H7 (cell line): ENCODE measurements at regions not wholly inside any gene's neighbourhood (a gene's known extent, or its start where the extent isn't known, plus 50 kb on each side); places are given as distances from the start of the nearest gene placed in this dataset.

Experiments
- DNase-seq: peaks from one replicate; pipeline ENCODE4 v3.0.0; 2012
- H3K27me3 ChIP-seq: 2 replicates; pipeline ENCODE4 v1.6.0; 2011; ENCODE audit warnings: mild to moderate bottlenecking, low read length; ENCODE audit not compliant: control insufficient read depth, insufficient read depth
- H3K36me3 ChIP-seq: replicated peaks from 2 replicates; pipeline ENCODE4 v1.5.1; 2011; ENCODE audit warnings: low read length; ENCODE audit not compliant: control insufficient read depth, insufficient read depth
- H3K4me3 ChIP-seq: 2 replicates; pipeline ENCODE4 v1.5.1; 2011; ENCODE audit warnings: low read depth, mild to moderate bottlenecking, control low read depth, low read length, moderate library complexity; ENCODE audit not compliant: insufficient read depth

DNA sequence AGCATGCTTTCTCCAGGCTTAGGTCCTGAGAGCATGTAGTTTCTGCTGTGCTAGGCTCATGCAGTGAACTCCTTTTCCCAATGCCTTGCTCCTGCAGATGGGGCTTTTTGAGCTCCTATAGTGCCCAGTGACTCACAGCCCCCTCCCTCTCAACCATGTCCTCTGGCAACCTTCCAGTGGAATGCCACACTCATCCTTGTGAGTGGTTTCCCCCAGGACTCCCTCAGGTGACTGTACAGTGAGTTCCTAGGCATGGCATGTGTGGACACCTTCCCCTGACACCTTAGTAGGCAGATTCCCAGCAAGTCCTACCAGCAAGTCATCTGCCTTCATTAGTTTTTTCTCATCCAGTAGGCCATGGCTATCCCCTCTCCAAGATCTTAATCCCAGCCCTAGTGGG is 72.4 kb upstream of the CXCL14 start:
- H3K27me3 ChIP-seq: no peaks in the 10 kb centered on the region
- H3K4me3 ChIP-seq: no peak overlapping the region
- DNase-seq: no peak

DNA sequence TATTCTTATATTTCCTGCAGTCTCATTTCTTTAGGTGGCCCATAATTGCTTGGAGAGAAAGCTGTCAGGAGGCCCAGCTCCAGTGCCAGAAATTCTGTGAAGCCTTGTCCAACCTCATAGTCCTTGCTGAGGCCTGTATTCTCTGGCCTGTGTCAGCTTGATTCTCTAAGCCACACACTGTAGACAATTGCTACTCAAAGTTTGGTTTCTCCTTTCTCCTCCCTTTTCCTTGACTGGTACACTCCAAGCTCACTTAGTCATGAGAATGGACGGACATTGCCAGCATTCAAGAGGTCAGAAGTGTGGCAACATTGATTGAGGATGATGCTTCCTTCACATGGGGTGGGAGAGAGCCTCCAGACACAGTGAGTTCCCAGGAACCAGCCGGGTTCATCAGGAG is 71.3 kb upstream of the CXCL14 start:
- Histone ChIP-seq H3K27me3 (no peaks in the 10 kb centered on the region), H3K4me3 (no peak overlapping the region), H3K36me3 (no peaks in the 10 kb centered on the region)
- DNase-seq: no peak

More for the DNA sequence above, 72.4 kb upstream of the CXCL14 start:
- H3K36me3 ChIP-seq: no peaks in the 10 kb centered on the region

DNA sequence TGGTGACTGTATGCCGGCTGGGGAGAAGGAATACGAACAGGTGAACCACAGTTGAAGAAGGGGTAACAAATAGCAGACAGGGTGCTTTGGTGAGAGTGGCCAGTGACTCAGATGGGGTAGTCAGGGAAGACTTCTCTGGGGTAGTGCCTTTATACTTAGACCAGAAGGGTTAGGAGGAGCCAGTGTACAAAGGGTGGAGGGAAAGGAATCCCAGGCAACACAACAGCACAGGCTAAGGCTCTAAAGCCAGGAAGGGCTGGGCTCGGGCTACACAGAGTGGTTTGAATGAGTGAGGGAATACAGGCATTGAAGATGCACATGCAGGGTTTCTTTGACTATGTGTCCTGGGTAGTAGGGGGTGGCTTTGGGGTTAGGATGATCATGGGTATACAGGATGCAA is 70.6 kb upstream of the CXCL14 start:
- no peaks in the 10 kb centered on the region for H3K36me3 ChIP-seq
- H3K27me3 ChIP-seq: no peaks in the 10 kb centered on the region
- no peak overlapping the region for H3K4me3 ChIP-seq
- no peak for DNase-seq

DNA sequence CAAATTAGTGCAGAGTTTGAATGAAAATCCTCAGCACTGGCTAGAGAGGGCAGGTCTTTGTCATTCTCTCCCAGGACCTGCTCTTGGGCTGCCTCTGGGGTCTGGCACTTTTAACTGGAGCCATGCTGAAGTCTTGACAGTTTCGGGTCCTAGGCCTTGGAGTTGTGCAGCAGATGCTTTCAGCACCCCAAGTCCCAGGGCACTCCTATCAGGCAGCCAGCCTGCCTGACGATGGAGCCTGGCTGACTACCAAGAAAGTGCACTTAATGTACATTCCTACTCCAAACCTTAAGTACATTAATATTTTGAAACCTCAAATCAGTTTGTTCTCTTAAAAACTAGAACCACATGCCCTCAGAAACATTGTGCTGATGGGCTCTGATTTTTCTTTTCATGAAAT is 69.3 kb upstream of the CXCL14 start:
- H3K36me3 ChIP-seq: no peaks in the 10 kb centered on the region
- H3K27me3 ChIP-seq: no peaks in the 10 kb centered on the region
- DNase-seq: no peak
- H3K4me3 ChIP-seq: no peak overlapping the region

DNA sequence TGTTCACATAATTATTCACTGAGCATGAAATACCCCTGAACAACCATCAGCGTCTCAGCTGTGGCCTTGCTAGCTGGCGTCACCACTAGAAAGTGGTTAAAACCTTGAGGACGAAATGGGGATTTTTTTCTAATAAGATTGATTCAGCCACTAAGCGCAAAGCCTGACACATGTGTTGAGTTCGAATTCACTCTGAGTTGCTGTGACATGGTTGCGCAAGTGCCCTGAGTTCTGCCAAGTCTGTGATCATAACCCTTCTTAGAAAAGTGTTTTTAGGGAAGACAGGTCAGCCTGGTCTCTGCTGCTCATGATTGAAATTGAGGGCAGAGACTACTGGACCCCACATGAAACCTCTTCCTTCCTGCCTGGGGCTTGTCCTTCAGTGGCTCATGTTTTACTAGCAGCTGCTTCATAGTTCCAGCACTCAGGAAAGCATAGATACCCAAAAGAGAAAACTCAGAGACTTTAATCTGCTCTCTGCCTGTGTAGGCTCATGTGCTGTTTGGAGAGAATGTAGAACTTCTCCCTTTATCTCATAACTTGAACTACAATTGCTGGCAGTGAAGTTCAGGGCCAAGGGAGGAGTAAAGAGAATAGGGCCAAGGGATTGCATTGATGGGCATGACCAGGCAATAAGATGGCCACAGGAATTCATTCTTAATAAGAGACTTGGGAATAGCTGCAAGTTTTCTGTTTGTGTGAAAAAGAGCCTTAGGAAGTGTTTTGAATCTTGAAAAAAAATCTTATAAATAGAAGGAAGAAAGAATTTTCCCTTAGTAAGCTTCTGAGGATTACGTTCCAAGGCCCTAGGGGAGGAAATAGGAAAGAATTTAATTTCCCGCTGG is 66.8 kb upstream of the CXCL14 start:
- no peaks in the 10 kb centered on the region for H3K36me3 ChIP-seq

DNA sequence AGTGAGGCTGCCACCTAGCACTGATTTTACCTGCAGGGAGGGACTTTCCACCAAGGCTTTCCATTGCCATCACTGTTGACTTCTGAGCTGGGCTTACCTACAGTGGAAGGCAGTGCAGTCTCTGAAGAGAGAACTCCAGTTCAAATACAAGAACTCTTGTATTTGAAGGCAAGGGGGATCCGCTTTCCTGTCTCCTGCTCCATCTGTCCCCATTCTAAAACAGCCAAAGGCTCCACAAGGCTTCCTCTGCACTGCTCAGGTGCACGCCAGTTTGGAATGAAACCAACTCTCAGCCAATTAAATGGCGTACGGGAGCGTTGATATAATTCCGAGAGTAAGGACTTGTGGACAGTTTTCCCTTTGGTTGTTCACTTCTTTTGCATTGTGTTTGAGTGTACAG is 66.0 kb upstream of the CXCL14 start:
- DNase-seq: no peak
- H3K27me3 ChIP-seq: no peaks in the 10 kb centered on the region
- H3K36me3 ChIP-seq: no peaks in the 10 kb centered on the region
- H3K4me3 ChIP-seq: no peak overlapping the region

More for the DNA sequence above, 66.8 kb upstream of the CXCL14 start:
- no peak overlapping the region for H3K4me3 ChIP-seq
- no peak for DNase-seq
- no peaks in the 10 kb centered on the region for H3K27me3 ChIP-seq

DNA sequence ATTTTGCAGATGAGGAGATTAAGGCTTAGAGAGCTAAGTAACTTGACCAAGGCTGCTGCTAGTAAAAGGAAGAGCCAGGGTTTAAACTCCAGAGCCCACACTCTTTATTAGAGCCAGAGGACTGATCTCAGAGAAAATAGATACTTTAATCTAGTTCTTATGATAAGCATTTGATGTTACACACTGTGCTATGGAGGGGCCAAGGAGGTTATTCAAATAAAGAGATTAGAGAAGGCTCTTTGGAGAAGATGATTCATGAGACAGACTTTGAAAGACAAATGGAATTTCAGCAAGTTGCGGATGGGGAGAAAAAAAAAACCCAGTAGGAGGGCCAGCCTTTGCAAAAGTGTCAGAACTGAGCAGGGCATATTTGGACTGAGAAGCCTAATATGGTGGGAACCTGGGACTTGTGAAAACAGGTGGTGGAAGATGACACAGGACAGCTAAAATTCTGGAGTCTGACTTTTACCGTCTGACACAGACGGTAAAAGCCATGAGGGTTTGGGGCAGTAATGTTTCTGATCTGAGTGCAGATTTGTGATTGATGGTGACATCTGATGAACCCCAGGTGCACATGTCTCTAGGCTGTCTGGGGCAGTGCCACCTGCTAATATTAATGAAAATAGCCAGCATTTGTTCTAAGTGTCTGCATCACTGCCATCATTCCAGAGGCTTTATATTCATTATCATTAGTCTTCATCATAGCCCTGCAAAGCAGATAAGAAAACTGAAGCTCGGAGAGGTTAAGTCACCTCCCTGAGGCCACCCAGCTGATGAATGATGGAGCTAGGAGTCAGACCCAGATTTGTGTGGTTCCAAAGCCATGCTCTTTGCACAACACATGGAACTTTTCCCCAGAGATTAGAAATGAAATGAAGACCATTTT is 65.3 kb upstream of the CXCL14 start:
- Histone ChIP-seq H3K4me3 (no peak overlapping the region), H3K36me3 (no peaks in the 10 kb centered on the region), H3K27me3 (no peaks in the 10 kb centered on the region)
- no peak for DNase-seq

DNA sequence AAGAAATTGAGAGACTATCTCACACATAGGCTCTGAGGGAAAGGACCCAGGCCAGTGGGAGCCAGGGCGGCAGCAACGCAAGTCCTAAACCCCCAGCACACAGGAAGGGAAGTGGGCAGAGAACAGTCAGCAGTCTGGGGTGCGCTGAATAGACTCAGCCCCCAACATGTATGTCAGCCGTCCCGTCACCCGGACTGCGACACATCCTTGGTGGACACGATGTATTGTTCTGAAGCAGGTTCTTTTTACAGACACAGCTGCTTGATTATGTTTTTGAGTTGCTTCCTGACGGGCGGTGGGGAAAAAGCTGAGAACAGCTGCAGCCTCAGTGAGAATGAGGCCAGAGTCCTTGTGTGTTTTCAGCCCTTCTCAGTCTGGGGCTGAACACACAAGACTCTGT is 64.1 kb upstream of the CXCL14 start:
- Histone ChIP-seq H3K4me3 (no peak overlapping the region), H3K36me3 (no peaks in the 10 kb centered on the region), H3K27me3 (no peaks in the 10 kb centered on the region)
- DNase-seq: no peak

DNA sequence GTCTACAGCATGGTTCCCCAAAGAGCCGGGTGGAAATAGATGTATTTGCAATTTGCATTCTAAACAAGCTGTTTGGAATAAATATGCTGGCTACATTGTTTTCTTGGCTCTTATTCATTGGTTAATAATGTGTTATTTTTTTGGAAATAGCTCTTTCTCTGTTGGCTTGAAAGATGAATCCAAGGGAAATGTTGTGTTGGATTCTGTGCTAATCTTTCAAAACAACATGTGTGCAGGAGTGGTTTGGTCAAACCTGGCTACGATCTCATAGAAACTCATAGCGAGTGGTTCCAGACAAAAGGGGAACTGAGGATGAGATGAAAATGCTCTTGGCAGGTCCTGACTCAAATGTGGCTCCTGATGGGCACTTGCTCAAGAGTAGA is 63.7 kb upstream of the CXCL14 start:
- Histone ChIP-seq H3K4me3 (no peak overlapping the region), H3K36me3 (no peaks in the 10 kb centered on the region), H3K27me3 (no peaks in the 10 kb centered on the region)
- DNase-seq: no peak

DNA sequence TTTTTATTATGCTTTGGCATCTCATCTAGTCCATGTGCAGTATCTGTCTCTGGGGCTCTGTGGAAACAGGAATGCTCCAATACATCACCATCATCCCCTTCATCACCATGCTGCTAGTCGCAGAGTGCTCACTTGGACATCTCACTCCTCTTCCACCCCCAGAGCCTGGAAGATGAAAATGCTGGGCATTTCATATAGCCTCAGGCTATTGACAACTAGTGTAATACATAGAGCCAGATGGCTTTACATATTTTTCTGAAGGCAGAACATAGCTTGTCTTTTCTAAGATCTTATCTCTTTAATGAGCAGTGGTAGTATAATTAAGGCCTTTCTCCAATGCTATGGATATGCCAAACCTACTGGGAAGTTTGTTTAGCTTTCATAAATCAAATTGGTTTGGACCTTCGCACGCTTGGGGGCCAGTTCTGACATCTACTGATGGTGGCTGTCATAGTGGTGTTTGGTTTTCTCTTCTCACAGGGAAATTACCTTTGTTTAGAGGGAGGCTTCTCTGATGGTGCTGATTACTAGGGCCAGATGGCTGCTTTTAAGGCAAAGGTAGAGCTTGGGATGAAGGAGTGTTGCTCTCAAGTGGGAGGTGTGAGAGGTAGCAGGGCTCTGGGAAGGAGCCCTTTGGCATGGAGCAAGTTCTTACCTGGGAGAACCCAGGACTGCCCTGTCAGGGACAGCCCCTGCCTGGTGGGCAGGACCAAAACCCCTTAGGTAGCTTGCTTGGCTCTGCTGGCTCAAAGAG is 63.1 kb upstream of the CXCL14 start:
- no peaks in the 10 kb centered on the region for H3K36me3 ChIP-seq
- H3K4me3 ChIP-seq: no peak overlapping the region
- DNase-seq: no peak
- no peaks in the 10 kb centered on the region for H3K27me3 ChIP-seq

DNA sequence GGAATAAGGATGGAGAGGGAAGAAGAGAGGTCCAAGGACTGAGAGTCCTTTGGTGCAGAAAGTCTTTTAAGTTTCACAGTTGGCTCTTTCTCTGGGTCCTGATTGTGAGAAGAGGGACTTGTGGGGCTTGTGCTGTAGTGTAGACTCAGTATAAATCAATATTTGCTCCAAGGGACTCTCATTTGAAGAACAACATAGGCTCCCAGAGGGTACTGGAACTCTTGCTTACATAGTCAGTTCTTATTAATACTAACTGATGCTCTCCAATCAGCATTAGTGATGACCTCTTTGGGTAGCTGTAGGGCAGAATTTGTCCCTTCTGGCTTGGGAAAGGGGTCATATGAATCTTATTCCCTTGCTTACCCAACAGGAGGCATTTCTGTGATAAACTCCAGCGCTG is 62.5 kb upstream of the CXCL14 start:
- Histone ChIP-seq H3K27me3 (no peaks in the 10 kb centered on the region), H3K36me3 (no peaks in the 10 kb centered on the region), H3K4me3 (no peak overlapping the region)
- DNase-seq: no peak

DNA sequence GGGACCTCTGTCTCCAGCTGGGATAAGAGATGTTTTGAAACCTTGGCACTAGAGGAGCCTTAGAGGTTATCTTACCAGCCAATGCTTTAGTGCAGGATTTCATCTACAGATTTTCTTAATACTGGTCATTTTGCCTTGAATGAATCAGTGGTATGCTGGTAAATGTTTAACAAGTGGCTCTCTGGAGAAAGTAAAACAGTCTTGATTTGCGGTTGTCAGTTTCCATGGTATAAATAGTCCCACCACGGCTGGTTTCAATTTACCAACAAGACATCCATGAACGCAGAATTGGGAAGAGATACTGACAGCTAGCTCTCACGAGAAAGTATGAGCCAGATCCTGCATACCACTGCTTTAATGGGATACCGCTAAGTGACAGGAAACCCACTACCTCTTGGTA is 56.7 kb upstream of the CXCL14 start:
- H3K27me3 ChIP-seq: no peaks in the 10 kb centered on the region
- no peak for DNase-seq
- H3K36me3 ChIP-seq: no peaks in the 10 kb centered on the region
- H3K4me3 ChIP-seq: no peak overlapping the region

DNA sequence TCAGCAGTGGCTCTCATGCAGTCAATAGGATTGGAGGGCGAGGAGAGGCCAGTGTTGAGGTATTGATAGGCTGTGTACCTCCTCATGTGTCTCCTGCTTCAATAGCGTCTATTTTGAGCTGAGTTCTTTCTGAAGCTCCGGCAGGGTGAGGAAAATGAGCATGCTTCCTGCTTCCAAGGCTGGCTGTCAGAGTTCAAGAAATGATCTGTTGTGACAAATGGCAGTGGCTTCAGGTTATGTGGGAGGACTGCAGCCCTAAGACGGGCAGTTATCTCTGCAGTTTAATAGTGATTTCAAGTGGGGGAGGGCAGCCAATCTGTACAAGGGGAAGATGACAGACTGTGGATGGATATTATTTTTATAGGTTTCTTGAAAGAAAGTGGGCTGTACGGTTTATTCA is 54.0 kb upstream of the CXCL14 start:
- H3K27me3 ChIP-seq: no peaks in the 10 kb centered on the region
- H3K36me3 ChIP-seq: no peaks in the 10 kb centered on the region
- no peak overlapping the region for H3K4me3 ChIP-seq
- DNase-seq: no peak

DNA sequence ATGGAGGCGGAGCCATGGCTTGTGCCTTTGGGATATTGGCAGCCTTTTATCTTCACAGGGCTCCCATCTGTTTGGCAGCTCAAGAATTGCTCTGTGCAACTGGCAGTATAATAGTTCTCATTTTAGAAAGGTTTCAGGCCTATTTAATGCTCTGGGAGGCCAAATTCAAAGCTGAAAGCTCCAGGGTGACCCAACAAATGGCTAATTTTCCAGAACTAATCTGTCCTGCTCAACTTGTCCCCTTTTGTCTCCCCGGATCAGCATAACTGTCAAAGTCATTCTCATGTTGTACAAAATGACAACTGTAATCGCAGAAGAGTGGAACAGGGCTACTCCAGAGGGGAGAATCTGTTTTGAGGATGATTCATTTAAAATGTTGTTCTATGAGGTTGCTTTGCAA is 52.6 kb upstream of the CXCL14 start:
- DNase-seq: no peak
- H3K27me3 ChIP-seq: no peaks in the 10 kb centered on the region; the same call in 1 of the 2 replicates
- H3K36me3 ChIP-seq: no peaks in the 10 kb centered on the region
- no peak overlapping the region for H3K4me3 ChIP-seq
